Stomach (tissue), 8 donors: ENCODE measurements at regions not wholly inside any gene's neighbourhood (a gene's known extent, or its start where the extent isn't known, plus 50 kb on each side); places are given as distances from the start of the nearest gene placed in this dataset.

Experiments used
- DNase-seq, 2 donors: peaks; one replicate each; pipeline versions ENCODE4 v3.0.0 to v3.0.0-alpha.2; 2013 to 2019
- H3K27ac ChIP-seq, 5 donors: fragments of 200-600 bp in 4 of 5; sonication (generic) in 4 of 5; one replicate each; pipeline ENCODE4 v1.5.1; 2013 to 2019; ENCODE audit warnings: mild to moderate bottlenecking in 1 of 5, moderate library complexity in 1 of 5
- H3K27me3 ChIP-seq, 3 donors: fragments of 200-600 bp; sonication (generic); one replicate each; pipeline ENCODE4 v1.5.1; 2017 to 2019; ENCODE audit warnings: mixed run types in 1 of 3
- H3K36me3 ChIP-seq, 4 donors: fragments of 200-600 bp; sonication (generic); 1 replicate in 3 of 4; 2 replicates in 1 of 4; pipeline ENCODE4 v1.5.1; 2016 to 2019
- H3K4me1 ChIP-seq, 4 donors: fragments of 200-600 bp; sonication (generic); one replicate each; pipeline ENCODE4 v1.5.1; 2016 to 2019
- H3K4me3 ChIP-seq, 4 donors: fragments of 200-600 bp; sonication (generic) in 3 of 4; one replicate each; pipeline ENCODE4 v1.5.1; 2016 to 2019; ENCODE audit warnings: mild to moderate bottlenecking in 1 of 4
- H3K9me3 ChIP-seq, 4 donors: fragments of 200-600 bp; sonication (generic); one replicate each; pipeline ENCODE4 v1.5.1; 2016 to 2019
- EP300 ChIP-seq: sonication (generic); formaldehyde crosslinking; IDR thresholded peaks from one replicate; pipeline ENCODE4 v1.6.1; 2017; ENCODE audit warnings: antibody characterized with exemption
- POLR2A ChIP-seq, 4 donors: fragments of 450-650 bp; IDR thresholded peaks; one replicate each; pipeline ENCODE4 v1.6.1; 2016; ENCODE audit warnings: antibody characterized with exemption in 4 of 4, control low read depth in 2 of 4, mild to moderate bottlenecking in 1 of 4, moderate library complexity in 1 of 4
- POLR2AphosphoS5 ChIP-seq, 3 donors: sonication (generic); formaldehyde crosslinking; IDR thresholded peaks; one replicate each; pipeline ENCODE4 v1.6.1; 2016; ENCODE audit warnings: antibody characterized with exemption in 3 of 3
- WGBS, 5 donors: extraction: QIAGEN DNeasy Blood & Tissue Kit in 3 of 5; methylation state at CpG; one replicate each; pipeline versions ENCODE4 v1.1.5 to v1.1.7; 2013 to 2018; 5-methylcytosine and 5-hydroxymethylcytosine counted together
- intact Hi-C: fragments of 100-400 bp; cut with DNase I; formaldehyde crosslinking; loops from one replicate; pipeline ENCODE4 v1.15.1; 2023; ENCODE audit warnings: low total_unique reads
- TF ChIP-seq, protein P1 (sequence below), 7 experiments: fragments of 450-650 bp in 4 of 7; fragments of 200-600 bp in 3 of 7; sonication (generic) in 3 of 7; IDR thresholded peaks; one replicate each; pipeline ENCODE4 v1.5.1; 2016 to 2019; ENCODE audit warnings: antibody characterized with exemption in 7 of 7, control low read depth in 2 of 7, mild to moderate bottlenecking in 1 of 7
- donor health status: healthy with polysubstance abuse.
- donor health status: Bipolar disorder and iron deficiency.
- donor health status: healthy.

GRCh38 chr10:91713461-91714072, 80.7 kb upstream of the PPP1R3C start:
- Histone ChIP-seq H3K4me1 (peaks cover 0 to 22% (median 10%) of the 10 kb centered on the region in 4 donors), H3K36me3 (no peaks in the 10 kb centered on the region), H3K27ac (no peak overlapping the region), H3K4me3 (no peak overlapping the region), H3K9me3 (no peaks in the 10 kb centered on the region), H3K27me3 (no peaks in the 10 kb centered on the region)
- DNase-seq, result no peak
- 77 to 94% (median 92%) methylated on average over 1 of the region's 1 CpG for WGBS, 5 donors
- TF ChIP-seq POLR2AphosphoS5 (IDR thresholded peaks at IDR 0.05) (no peak), EP300 (no peak), POLR2A (IDR thresholded peaks at IDR 0.05) (no peak)
- TF ChIP-seq, protein P1, sequence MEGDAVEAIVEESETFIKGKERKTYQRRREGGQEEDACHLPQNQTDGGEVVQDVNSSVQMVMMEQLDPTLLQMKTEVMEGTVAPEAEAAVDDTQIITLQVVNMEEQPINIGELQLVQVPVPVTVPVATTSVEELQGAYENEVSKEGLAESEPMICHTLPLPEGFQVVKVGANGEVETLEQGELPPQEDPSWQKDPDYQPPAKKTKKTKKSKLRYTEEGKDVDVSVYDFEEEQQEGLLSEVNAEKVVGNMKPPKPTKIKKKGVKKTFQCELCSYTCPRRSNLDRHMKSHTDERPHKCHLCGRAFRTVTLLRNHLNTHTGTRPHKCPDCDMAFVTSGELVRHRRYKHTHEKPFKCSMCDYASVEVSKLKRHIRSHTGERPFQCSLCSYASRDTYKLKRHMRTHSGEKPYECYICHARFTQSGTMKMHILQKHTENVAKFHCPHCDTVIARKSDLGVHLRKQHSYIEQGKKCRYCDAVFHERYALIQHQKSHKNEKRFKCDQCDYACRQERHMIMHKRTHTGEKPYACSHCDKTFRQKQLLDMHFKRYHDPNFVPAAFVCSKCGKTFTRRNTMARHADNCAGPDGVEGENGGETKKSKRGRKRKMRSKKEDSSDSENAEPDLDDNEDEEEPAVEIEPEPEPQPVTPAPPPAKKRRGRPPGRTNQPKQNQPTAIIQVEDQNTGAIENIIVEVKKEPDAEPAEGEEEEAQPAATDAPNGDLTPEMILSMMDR (IDR thresholded peaks at IDR 0.05), result no peak
- intact Hi-C loops, result no loop called here

DNA sequence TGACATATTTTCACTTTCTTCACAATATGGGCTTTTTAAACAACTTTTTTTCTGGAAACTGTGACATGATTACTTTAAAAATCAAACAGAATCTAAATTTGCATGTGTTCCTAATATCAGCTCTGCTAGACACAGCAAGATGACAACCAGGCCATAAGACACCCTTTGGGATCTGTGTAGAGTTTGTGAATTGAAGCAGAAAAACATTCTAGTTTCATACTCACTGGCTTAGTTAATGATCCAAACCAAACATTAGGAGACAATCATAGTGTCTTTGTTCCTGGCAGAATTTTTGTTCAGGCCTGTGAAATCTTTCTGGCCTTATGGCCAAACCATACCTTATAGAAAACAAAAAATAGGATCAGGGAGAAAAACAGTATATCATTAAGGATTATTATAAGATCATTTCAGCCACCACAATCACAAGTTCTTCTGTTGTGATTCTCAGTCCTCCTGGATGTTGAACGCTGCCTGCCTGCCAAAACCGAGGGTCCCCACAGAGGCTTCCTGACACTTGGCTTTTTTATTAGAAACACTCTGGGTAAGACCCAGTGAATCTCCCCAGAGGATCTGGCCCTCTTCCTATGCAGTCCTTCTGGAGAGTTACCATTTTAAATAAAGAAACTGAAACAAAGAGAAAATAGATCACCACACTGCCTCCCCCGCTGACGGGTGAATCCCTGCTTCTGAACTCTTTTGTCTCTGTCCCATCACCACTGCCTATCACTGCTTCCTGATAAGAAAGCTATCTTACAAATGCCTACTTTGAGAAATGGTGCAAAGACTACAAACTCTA, 79.2 kb upstream of the PPP1R3C start:
- H3K4me3 ChIP-seq, result no peak overlapping the region
- no peak overlapping the region for H3K27ac ChIP-seq
- peaks cover 4 to 29% (median 13%) of the 10 kb centered on the region in 4 donors for H3K4me1 ChIP-seq

GRCh38 chr10:91709394-91709798, 76.5 kb upstream of the PPP1R3C start:
- intact Hi-C loops, result no loop called here

More for the DNA sequence above, 79.2 kb upstream of the PPP1R3C start:
- intact Hi-C loops, result no loop called here
- 63 to 85% (median 76%) methylated on average over 4 of the region's 4 CpGs for WGBS, 5 donors
- TF ChIP-seq POLR2A (IDR thresholded peaks at IDR 0.05), result no peak
- TF ChIP-seq, protein P1 (IDR thresholded peaks at IDR 0.05), result no peak
- TF ChIP-seq EP300, result no peak
- no peak for TF ChIP-seq POLR2AphosphoS5 (IDR thresholded peaks at IDR 0.05)
- Histone ChIP-seq H3K9me3 (no peaks in the 10 kb centered on the region), H3K36me3 (no peaks in the 10 kb centered on the region), H3K27me3 (no peaks in the 10 kb centered on the region)
- DNase-seq, result peak in 1 of 2 donors; percentile 39

GRCh38 chr10:91708174-91708861, 75.4 kb upstream of the PPP1R3C start:
- H3K4me3 ChIP-seq, result no peak overlapping the region
- H3K27me3 ChIP-seq, result no peaks in the 10 kb centered on the region
- no peaks in the 10 kb centered on the region for H3K36me3 ChIP-seq
- no peak for DNase-seq
- WGBS, 5 donors, result 30 to 56% (median 32%) methylated on average over 3 of the region's 3 CpGs
- intact Hi-C loops, result no loop called here
- TF ChIP-seq POLR2A (IDR thresholded peaks at IDR 0.05), result no peak
- TF ChIP-seq POLR2AphosphoS5 (IDR thresholded peaks at IDR 0.05), result no peak
- TF ChIP-seq, protein P1 (IDR thresholded peaks at IDR 0.05), result no peak
- no peak for TF ChIP-seq EP300
- H3K4me1 ChIP-seq, result peaks cover 4 to 29% (median 13%) of the 10 kb centered on the region in 4 donors
- H3K27ac ChIP-seq, result no peak overlapping the region
- H3K9me3 ChIP-seq, result no peaks in the 10 kb centered on the region

More at GRCh38 chr10:91709394-91709798, 76.5 kb upstream of the PPP1R3C start:
- peak in 1 of 2 donors; percentile 68 for DNase-seq
- Histone ChIP-seq H3K27me3 (no peaks in the 10 kb centered on the region), H3K4me1 (peaks cover 4 to 29% (median 13%) of the 10 kb centered on the region in 4 donors), H3K36me3 (no peaks in the 10 kb centered on the region), H3K9me3 (no peaks in the 10 kb centered on the region), H3K4me3 (no peak overlapping the region), H3K27ac (peak overlapping the region in 1 of 5 donors; percentile 14)
- TF ChIP-seq POLR2A (IDR thresholded peaks at IDR 0.05) (no peak), POLR2AphosphoS5 (IDR thresholded peaks at IDR 0.05) (peak in 2 of 3 donors; percentile 20 to 67)
- WGBS, 5 donors, result 10 to 27% (median 17%) methylated on average over 1 of the region's 1 CpG
